NCI-H1436 treated with DMSO at 0.1 percent for 48 hours (cell line): ENCODE measurements at regions not wholly inside any gene's neighbourhood (a gene's known extent, or its start where the extent isn't known, plus 50 kb on each side); places are given as distances from the start of the nearest gene placed in this dataset.

Experiments
- DNase-seq: peaks from one replicate; lab custom pipeline; 2025; lab: John Stamatoyannopoulos, UW

- no peak for DNase-seq
Measured at GRCh38 chr18:28602391-28602790, 425.5 kb upstream of the CDH2 start.

GRCh38 chr18:28594034-28594433 lies 417.1 kb upstream of the CDH2 start:
- DNase-seq = no peak

DNA sequence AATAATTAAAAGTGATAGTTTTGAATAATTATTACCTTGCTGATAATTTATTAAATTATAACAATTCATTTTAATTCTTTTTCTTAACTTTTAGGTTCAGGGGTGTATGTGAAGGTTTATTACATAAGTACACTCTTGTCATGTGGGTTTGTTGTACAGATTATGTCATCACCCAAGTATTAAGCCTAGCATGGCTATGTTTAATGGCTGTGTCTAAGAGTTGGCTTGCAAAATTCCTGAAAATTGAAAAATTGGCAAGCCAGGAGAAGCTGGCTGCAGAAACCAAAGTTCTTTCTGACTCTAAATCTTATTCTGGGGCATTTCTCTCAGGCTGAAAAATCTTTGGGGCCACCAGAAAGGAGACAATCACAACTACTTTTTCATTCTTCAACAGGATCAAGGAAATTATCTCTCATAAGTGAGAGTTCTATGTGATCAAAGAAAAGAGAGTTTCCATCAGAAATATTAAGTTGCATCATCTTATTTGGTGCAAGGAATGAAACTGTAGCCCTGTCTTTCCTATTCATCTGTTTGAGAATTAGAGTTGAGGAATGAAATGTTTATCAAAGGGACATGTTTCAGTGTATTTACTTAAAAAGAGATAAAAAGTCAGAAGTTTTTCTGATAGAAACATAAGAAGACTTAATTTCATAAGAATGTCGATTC lies 412.1 kb upstream of the CDH2 start:
- DNase-seq = no peak

- DNase-seq = no peak
Measured at GRCh38 chr18:28584731-28585130, 407.8 kb upstream of the CDH2 start.

GRCh38 chr18:28582724-28583123 lies 405.8 kb upstream of the CDH2 start:
- DNase-seq = no peak

DNA sequence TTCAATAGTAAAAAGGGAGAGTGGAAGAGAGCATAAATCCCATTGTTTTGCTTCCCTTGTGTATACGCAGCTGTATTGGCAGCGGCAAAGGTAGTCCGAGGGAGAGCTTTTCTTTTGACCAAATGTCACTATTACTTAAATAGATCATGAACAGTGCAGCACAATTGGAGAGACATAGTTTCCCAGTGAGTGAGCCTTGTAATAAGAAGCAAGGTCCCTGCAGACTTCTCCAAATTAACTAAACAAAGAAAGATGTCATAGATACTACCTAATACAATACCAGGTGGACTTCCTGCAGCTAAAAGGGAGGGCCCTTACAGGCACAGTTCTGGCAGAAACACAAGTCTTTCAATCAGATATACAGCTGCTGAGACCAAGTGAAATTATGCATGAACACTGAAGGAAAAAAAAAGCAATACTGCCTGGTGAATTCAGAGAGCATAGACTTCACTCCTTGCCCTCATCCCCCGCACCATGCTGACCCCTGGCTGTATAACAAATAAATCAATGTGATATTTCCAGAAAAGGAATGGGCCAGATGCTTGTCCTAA lies 404.7 kb upstream of the CDH2 start:
- DNase-seq = no peak

DNA sequence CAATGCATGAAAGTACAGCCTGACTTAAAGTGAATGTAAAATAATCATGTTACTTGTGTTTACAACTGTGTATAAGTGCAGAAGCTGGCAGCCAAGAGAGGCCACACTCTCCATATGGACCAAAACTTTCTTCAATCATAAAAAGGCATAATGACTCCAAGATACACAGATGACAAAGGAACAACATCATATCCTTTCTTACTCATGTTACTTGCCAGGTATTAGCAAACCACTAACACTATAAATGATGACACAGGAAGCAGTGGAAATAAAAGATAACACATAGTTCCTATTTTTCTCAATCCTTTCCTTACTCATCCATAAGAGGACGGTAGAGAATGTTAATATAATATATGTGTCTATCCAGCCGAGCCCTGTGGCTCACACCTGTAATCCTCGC lies 400.0 kb upstream of the CDH2 start:
- no peak for DNase-seq

DNA sequence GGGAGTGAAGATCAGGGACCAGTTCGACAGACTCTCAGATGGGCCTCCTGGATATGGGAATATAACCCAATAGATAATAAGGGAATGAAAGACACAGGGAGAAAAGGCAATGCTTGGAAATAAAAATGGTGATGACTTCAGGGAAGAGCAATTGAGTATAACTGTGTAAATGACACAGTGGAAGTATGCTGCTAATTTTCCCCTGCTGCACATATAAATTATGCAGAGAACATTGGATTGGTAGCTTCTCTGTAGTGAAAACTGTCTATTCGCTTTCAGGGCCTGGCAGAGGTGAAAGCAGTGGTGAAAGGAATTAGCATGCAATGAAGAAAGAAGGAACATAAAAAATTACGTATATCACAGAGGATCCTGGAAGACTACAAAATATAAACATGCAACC lies 398.2 kb upstream of the CDH2 start:
- DNase-seq = no peak

GRCh38 chr18:28574175-28574574 lies 397.2 kb upstream of the CDH2 start:
- no peak for DNase-seq

GRCh38 chr18:28571929-28572328 lies 395.0 kb upstream of the CDH2 start:
- no peak for DNase-seq

DNA sequence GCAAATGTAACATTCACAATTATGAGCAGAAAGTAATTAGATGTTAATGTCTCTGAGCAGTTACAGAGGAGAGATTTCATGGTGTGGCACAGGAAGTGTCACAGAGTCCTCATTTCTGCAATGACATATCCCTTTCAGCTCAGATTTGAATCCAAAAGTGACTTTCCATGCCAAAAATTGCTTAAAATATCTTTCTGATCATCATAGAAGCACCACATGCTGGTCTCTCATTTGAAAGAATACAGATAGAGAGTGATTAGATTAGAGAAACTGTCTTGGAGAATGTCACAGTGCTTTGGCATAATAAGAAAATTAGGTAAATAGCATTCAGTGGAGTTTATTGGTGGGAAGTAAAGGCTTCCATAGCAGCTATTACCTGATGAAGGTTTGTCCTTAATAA lies 383.4 kb upstream of the CDH2 start:
- DNase-seq = no peak

- DNase-seq = no peak
Measured at GRCh38 chr18:28559511-28559910, 382.6 kb upstream of the CDH2 start.

DNA sequence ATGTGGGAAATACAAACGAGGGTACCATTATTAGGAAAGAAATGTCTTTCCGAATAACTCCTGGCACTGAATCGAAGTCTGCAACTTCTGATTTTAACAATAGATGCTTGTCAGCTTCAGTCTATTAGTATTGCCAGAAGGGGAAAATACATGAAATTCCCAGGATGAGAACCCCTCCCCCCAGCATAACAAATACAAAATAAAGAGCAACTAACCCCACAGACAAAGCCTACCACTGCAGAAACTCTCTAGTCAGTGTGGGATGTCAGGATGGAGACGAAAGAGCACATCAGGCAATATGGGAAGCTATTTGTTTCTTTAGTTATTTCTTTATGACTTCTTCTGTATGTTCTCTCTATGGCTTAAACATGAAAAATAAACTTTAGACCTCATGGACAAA lies 365.0 kb upstream of the CDH2 start:
- no peak for DNase-seq

GRCh38 chr18:28541276-28541930 lies 364.5 kb upstream of the CDH2 start:
- no peak for DNase-seq

- DNase-seq = no peak
Measured at GRCh38 chr18:28529644-28530043, 352.7 kb upstream of the CDH2 start.

GRCh38 chr18:28526196-28526595 lies 349.3 kb upstream of the CDH2 start:
- no peak for DNase-seq

GRCh38 chr18:28523758-28524475 lies 347.0 kb upstream of the CDH2 start:
- no peak for DNase-seq

DNA sequence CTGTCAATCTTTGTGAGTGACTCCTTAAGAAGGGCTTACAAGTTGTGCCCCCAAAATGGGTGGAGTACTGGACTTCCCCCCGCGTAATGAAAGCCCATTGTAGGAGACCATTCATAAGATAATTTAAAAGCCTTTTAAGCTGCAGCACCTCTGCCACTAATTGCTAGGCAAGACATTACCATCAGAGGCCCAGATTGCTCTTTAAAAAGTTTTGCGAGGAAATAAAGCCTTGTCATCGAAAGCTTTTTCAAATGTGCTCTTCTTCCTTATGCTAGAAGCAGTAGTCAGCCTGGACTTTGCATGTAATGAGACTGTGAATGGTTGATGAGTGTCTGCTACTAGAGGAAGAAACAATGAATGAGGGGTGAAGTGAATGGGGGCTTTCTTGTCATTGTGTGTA lies 345.3 kb upstream of the CDH2 start:
- DNase-seq = no peak

DNA sequence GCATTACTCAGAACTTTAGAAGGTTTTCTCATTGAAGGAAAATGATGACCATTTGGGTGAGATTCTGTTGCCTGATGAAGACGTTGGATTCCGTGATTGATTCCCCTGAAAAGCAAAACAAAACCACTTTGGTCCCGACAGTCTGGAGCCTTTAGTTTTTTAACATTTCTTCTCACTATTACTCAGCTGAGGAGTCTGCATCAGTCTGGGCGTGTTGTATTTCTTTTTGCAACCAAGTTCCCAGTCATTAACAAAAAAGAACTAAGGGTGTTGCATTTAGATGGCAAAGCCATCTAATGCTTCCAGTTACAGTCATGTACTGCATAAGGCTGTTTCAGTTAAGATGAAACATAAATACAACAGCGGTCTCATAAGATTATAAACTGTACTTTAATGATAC lies 343.1 kb upstream of the CDH2 start:
- DNase-seq = no peak

- no peak for DNase-seq
Measured at GRCh38 chr18:28514699-28515098, 337.8 kb upstream of the CDH2 start.

GRCh38 chr18:28512357-28512756 lies 335.4 kb upstream of the CDH2 start:
- DNase-seq = no peak

- no peak for DNase-seq
Measured at GRCh38 chr18:28511413-28511821, 334.5 kb upstream of the CDH2 start.

DNA sequence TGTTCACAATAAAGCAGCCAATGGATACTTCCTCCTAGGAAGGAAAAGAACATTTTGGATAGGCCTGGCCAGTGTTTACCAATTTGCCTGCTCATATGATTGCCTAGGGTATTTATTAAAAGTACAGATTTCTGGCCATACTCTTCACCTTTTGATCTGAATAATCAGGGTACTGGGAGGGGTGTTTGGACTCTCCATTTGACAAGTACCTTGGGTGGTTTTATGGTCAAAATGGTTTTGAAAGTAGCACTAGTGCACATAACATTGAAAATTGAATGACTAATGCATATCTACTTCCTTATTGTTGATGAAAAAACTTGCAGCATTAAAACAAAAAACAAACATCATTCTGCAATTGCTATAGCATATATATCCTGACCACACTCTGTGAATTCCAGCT lies 333.3 kb upstream of the CDH2 start:
- DNase-seq = no peak
